Kidney (tissue), 13 donors: ENCODE measurements at regions not wholly inside any gene's neighbourhood (a gene's known extent, or its start where the extent isn't known, plus 50 kb on each side); places are given as distances from the start of the nearest gene placed in this dataset.

Experiments
- DNase-seq, 5 donors: peaks; one replicate each; pipeline ENCODE4 v3.0.0-alpha.2; 2013 to 2020
- FAIRE-seq: peaks from 2 replicates; lab custom pipeline; 2012; peaks lifted over from hg19 to GRCh38; lab: Jason Lieb, UNC
- H3K27ac ChIP-seq, 2 donors: one replicate each; pipeline ENCODE4 v1.7.0; 2013; ENCODE audit warnings: low read depth in 2 of 2, low read length in 2 of 2, inconsistent platforms in 1 of 2
- H3K27me3 ChIP-seq: one replicate; pipeline ENCODE4 v1.7.1; 2013; ENCODE audit warnings: low read length, inconsistent platforms; ENCODE audit not compliant: control insufficient read depth, insufficient read depth
- H3K36me3 ChIP-seq, 3 donors: one replicate each; pipeline versions ENCODE4 v1.7.0 to v1.7.1; 2013; ENCODE audit warnings: low read length in 3 of 3, control low read depth in 1 of 3, inconsistent platforms in 1 of 3; ENCODE audit not compliant: insufficient read depth in 3 of 3, control insufficient read depth in 2 of 3
- H3K4me1 ChIP-seq, 3 donors: one replicate each; pipeline versions ENCODE4 v1.7.0 to v1.7.1; 2013; ENCODE audit warnings: low read length in 3 of 3, inconsistent platforms in 1 of 3, low read depth in 1 of 3; ENCODE audit not compliant: control insufficient read depth in 2 of 3, insufficient read depth in 2 of 3
- H3K4me3 ChIP-seq, 3 donors: one replicate each; pipeline versions ENCODE4 v1.7.0 to v1.8.1; 2013; ENCODE audit warnings: low read length in 3 of 3, control low read depth in 1 of 3, inconsistent platforms in 1 of 3
- H3K9ac ChIP-seq, 3 donors: one replicate each; pipeline versions ENCODE4 v1.7.0 to v1.7.1; 2013; ENCODE audit warnings: low read length in 3 of 3, control low read depth in 1 of 3, inconsistent platforms in 1 of 3
- H3K9me3 ChIP-seq, 3 donors: one replicate each; pipeline versions ENCODE4 v1.7.0 to v1.7.1; 2013; ENCODE audit warnings: low read length in 3 of 3, control low read depth in 1 of 3, inconsistent platforms in 1 of 3; ENCODE audit not compliant: control insufficient read depth in 2 of 3, insufficient read depth in 1 of 3
- CTCF ChIP-seq: IDR thresholded peaks from 3 replicates; pipeline ENCODE4 v1.5.1; 2012; ENCODE audit warnings: mild to moderate bottlenecking, moderate library complexity, borderline replicate concordance; ENCODE audit not compliant: insufficient read depth; ENCODE audit errors: extremely low read depth
- intact Hi-C: fragments of 100-400 bp; cut with DNase I; formaldehyde crosslinking; loops from one replicate; pipeline ENCODE4 v1.11.1; 2022
- donor health status: control.
- donor health status: control.
- donor health status: control.
- donor health status: control.
- donor health status: control.
- donor health status: DM: yes; HTN: yes; CAD: no.
- donor health status: Normal renal cell carcinoma (clear cell type).

GRCh38 chr11:38009932-38010331, 1411.9 kb upstream of the RAG2 start:
- TF ChIP-seq CTCF = no peak
- H3K4me3 ChIP-seq = no peak overlapping the region
- no peaks in the 10 kb centered on the region for H3K9me3 ChIP-seq
- FAIRE-seq (no peak), DNase-seq (no peak)
- intact Hi-C loops = no loop called here
- no peak overlapping the region for H3K27ac ChIP-seq
- no peaks in the 10 kb centered on the region for H3K36me3 ChIP-seq
- no peaks in the 10 kb centered on the region for H3K4me1 ChIP-seq
- H3K27me3 ChIP-seq = no peaks in the 10 kb centered on the region
- no peak overlapping the region for H3K9ac ChIP-seq

DNA sequence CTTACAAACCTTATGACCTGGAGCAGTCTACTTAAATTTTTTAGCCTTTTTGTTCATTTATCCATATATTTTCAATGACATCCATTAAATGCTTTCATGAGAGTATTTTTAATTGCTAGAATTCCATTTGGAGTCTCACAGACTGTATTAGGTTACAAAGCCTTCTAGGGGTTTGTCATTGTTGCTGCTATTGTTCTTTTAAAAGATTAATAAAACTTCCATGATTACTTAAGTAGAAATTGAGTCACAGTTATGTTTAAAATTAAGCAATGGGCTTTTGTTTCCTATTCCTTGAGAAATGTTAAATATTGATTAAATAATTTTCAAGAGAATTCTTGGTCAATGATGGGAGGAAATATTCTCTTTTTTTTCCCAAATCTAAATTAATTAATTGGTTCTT, 1408.4 kb upstream of the RAG2 start:
- Histone ChIP-seq H3K4me3 (no peak overlapping the region), H3K27ac (no peak overlapping the region), H3K4me1 (no peaks in the 10 kb centered on the region), H3K27me3 (no peaks in the 10 kb centered on the region), H3K9me3 (no peaks in the 10 kb centered on the region), H3K9ac (no peak overlapping the region), H3K36me3 (no peaks in the 10 kb centered on the region)
- intact Hi-C loops = no loop called here
- DNase-seq = no peak
- no peak for TF ChIP-seq CTCF
- FAIRE-seq = no peak

DNA sequence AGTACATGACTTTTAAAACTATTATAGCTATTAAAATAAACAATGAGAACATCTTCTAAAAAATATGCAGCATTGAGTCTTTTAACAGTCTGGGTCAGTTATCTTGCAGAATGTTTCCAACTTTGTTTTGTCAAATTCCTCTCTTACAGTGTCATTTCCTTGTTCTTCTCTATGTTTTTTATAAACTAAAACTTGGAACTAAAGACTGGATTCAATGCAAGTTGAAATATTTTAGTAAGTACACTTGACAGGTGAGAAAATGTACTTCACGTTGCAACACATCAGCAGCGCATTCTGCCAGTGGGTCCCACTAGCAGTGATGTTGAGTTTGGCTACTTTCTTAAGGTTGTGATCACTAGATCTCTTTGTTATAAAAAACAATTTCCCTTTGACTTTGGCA, 1407.6 kb upstream of the RAG2 start:
- no peak for TF ChIP-seq CTCF

DNA sequence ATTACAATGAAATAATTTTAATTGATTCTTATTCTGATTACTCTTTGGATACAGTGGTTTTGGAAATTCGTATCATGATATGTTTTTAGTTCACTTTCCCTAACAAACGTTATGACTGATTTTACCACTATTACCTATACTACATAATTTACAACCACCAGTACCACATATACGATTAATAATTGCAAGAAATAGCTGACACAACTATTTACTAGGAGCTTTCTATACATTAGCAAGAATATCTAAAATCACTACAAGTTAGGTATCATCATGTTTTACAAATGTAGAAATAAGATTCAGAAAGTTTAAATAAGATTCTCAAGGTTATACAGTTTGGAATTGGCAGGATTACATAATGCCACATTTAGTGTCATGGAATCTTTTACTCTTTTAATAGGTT, 1401.1 kb upstream of the RAG2 start:
- no peaks in the 10 kb centered on the region for H3K27me3 ChIP-seq
- TF ChIP-seq CTCF = no peak
- no peak overlapping the region for H3K27ac ChIP-seq
- H3K4me1 ChIP-seq = no peaks in the 10 kb centered on the region
- intact Hi-C loops = no loop called here
- no peak overlapping the region for H3K9ac ChIP-seq
- H3K4me3 ChIP-seq = no peak overlapping the region
- no peaks in the 10 kb centered on the region for H3K36me3 ChIP-seq
- no peaks in the 10 kb centered on the region for H3K9me3 ChIP-seq
- DNase-seq (no peak), FAIRE-seq (no peak)

More for the DNA sequence above, 1407.6 kb upstream of the RAG2 start:
- FAIRE-seq = peak; percentile 39
- DNase-seq = peak in 1 of 5 donors; percentile 2
- Histone ChIP-seq H3K9ac (no peak overlapping the region), H3K9me3 (no peaks in the 10 kb centered on the region), H3K4me3 (no peak overlapping the region), H3K27me3 (no peaks in the 10 kb centered on the region), H3K36me3 (no peaks in the 10 kb centered on the region), H3K27ac (no peak overlapping the region), H3K4me1 (no peaks in the 10 kb centered on the region)
- intact Hi-C loops = no loop called here
